ENCODE measurements at regions not wholly inside any gene's neighbourhood (a gene's known extent, or its start where the extent isn't known, plus 50 kb on each side); places are given as distances from the start of the nearest gene placed in this dataset.

DNA sequence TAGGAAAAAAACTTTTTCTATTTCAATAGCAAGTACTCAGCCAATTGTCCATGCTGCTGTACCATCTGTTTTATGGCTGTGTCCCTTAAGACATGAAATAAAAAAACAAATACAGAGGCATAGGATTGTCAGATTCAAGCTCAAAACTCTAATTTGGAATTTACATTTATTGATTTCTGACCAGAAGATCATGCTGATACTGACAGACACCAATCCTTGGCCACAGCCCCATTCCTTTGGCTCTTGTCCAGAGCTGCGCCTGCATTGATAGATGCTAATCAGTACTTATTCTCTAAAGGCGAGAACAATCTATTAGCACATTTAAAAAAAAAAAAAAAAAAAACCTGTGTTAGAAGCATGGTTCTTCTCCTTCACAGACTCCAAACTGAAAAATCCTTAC, 384.6 kb downstream of the TMEM232 start:
- DNase-seq (ENCODE audit: low read depth in 4 of 4, low spot score in 3 of 4): no peak

DNA sequence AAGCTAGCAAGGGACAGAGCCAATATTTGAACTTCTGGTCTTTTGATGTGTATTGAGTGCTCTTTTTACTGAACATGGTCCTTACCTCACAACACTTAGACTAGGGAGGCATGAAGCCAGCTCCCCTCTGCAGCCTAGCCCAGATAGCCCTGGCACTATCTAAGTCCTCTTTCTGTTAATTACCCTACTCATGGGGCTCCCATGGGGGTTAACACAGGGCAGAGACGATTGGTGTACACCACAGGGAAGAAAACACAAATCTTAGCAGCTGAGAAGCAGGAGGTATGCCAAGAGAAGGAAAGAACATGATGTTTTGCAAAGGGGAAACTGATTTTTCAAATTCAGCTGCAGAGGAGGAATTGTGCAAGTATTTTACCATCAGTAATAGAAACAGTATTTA, 383.8 kb downstream of the TMEM232 start:
- DNase-seq (ENCODE audit: low read depth in 4 of 4, low spot score in 3 of 4): no peak

DNA sequence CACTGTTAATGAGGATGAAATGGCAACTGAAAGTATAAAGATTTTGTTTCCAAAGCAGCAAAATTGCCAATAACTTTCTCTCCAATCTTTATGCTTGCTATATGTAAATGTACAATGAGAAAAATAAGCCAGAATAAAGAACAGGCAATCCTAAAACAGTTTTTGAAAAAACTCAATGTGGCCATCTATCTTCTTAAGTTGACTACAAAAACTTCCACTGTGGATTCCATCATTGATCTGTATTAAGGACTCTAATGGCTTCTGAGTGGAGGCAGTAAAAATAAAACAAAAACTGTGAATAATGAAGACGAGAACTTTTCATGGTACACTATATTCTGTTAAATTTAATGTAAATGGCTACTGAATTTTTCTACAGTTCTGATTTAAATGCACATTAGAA, 382.9 kb downstream of the TMEM232 start:
- no peak for DNase-seq (ENCODE audit: low read depth in 4 of 4, low spot score in 3 of 4)

GRCh38 chr5:110345623-110346022, 380.8 kb downstream of the TMEM232 start:
- DNase-seq (ENCODE audit: low read depth in 4 of 4, low spot score in 3 of 4): no peak

DNA sequence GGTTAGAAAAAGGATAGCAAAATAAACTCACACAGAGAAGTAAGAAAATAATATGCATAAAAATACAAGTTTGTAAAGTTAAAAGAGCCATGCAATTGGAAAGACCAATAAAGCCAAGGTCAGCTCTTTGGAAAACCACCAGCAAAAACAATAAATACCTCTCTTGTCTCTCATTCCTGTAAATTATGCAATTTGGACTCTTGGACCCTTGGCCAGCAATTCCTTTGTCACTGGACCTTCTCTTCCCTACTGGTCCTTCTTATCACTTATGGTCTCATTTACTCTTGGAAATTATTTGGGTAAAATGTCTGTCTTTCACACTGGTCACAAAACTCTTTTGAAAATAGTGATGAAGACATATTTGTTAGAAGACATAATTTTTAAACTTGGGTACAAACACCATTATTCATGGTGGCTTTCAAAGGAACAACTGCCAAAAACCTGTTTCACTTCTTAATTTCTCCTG, 379.5 kb downstream of the TMEM232 start:
- no peak for DNase-seq (ENCODE audit: low read depth in 4 of 4, low spot score in 3 of 4)

GRCh38 chr5:110347781-110348180, 378.7 kb downstream of the TMEM232 start:
- DNase-seq (ENCODE audit: low read depth in 4 of 4, low spot score in 3 of 4): no peak

DNA sequence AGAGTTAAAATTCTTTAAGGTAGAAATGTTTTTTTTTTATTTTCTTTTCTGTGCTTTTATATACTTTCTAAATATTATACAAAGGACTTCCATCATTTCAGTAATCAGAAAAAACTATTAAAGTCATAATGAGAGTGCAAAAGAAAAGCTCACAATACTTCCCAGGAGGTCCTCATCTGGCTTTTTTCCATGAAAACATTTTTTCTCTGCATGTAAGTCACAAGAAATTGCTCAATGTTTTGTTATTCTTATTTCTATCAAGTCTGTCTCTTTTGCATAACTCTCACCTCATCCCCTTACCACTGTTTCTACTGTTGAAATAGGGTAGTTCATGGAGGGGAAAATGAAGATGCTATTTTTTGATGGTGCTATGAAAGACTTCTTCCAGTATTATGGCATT, 375.0 kb downstream of the TMEM232 start:
- no peak for DNase-seq (ENCODE audit: low read depth in 4 of 4, low spot score in 3 of 4)

GRCh38 chr5:110354311-110354710, 372.2 kb downstream of the TMEM232 start:
- no peak for DNase-seq (ENCODE audit: low read depth in 4 of 4, low spot score in 3 of 4)

DNA sequence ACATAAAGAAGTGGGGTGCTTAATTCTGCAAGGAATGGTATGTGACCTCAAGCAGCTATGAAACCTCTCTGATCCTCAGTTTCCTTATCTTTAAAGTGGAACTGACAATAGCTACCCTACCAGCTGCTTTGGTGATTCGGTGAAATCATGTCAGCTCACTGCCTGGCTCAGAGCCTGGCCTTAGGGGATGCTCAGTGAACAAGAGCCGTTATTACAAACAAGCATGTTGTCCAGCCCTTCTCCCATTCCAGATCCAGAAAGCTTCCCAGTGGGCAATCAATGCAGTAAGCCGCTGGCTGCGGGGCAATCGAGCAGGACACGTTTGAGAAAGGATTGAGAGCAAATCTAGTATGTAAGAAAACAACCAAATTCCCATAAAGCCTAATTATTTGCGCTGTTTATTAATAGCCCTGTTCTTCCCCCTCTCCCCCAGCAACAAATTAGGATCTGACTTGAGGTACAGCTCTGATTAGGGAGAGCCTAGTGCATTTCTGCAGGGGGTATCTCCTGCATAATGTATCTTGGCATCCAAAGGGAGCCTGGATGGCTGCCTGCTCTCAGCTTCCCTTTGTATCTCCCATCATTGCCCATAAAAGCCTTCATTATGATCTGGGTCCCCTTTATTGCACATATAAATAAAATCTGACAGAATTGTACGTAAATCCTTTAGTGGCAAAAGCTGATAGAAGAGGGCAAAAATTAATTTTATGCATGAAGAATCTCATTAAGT, 371.4 kb downstream of the TMEM232 start:
- no peak for DNase-seq (ENCODE audit: low read depth in 4 of 4, low spot score in 3 of 4)

- DNase-seq (ENCODE audit: low read depth in 4 of 4, low spot score in 3 of 4): no peak
Observed at GRCh38 chr5:110356677-110357076, 369.8 kb downstream of the TMEM232 start.

DNA sequence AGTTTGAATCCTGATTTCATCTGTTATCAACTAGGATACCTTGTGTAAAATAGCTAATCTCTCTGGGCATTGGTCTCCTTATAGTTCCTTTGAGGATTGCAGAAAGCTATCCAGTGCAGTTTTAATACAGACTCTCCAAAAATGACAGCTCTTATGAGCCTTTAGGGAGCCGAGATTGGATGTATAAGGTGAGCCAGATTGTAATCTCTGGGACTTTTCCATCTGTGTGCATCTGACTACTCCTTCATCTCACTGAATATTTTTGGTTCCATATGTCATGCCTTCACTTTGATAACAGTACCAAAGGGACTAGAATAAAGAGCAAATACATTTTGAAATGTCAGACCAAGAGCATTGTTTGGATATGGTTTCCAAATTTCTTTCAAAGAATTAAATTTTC, 367.2 kb downstream of the TMEM232 start:
- no peak for DNase-seq (ENCODE audit: low read depth in 4 of 4, low spot score in 3 of 4)

DNA sequence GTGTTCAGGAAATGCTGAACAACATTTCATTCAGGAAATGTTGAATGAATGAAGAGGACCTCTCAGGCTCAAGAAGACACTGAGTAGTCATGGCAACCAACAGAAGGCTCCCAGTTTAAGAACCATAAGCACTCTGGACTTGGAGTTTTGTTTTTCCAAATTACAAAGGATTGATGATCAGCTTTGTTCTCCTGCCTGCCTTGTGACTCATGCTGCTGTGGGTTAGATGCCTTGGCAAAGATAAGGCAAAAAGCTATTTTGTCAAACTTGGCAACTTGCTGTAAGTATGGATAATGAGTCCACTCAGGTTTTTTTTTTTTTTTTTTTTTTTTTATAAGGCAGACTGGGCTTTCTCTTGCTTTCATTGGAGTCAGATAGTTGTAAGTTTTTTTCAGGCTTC, 365.0 kb downstream of the TMEM232 start:
- DNase-seq (ENCODE audit: low read depth in 4 of 4, low spot score in 3 of 4): no peak

DNA sequence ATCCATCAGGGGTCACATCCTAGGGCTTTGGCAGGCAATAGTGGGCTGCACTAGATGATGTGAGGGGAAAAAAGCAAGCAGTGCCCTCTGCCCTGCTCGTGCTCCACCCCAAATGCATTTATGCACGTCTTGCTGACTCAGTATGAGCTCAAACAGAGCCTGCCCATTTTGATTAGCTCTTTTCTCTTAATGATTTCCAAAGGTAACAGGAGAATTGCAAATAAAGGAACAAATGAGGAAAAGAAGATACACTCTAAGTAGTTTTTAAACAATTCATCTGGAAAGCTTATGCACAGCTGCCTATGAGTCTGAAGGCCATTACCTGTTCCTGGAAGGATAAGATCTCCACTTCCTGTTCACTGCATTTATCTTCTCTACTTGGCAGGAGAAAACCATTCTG, 364.2 kb downstream of the TMEM232 start:
- no peak for DNase-seq (ENCODE audit: low read depth in 4 of 4, low spot score in 3 of 4)

GRCh38 chr5:110366716-110367115, 359.8 kb downstream of the TMEM232 start:
- no peak for DNase-seq (ENCODE audit: low read depth in 4 of 4, low spot score in 3 of 4)

Measured in right renal pelvis (tissue), 4 donors.